Aorta (tissue), 5 donors: ENCODE measurements at regions not wholly inside any gene's neighbourhood (a gene's known extent, or its start where the extent isn't known, plus 50 kb on each side); places are given as distances from the start of the nearest gene placed in this dataset.
"Not testable (repeated sequence)": the region's sequence is repeated elsewhere in the genome, so short reads cannot be mapped to it uniquely, and the experiment has no call there.

ENCODE experiments used
- ATAC-seq: fragments of 200-7000 bp; cut with Tn5 transposase; one replicate; pipeline ENCODE4 v1.9.1; 2022; ENCODE audit warnings: moderate library complexity; ENCODE audit not compliant: low FRiP score
- DNase-seq, 2 donors: peaks; one replicate each; pipeline ENCODE4 v3.0.0-alpha.2; 2020
- H3K27ac ChIP-seq, 2 donors: one replicate each; pipeline ENCODE4 v1.5.1; 2013; ENCODE audit warnings: low read length in 2 of 2, mild to moderate bottlenecking in 2 of 2, moderate library complexity in 2 of 2, control low read depth in 1 of 2, inconsistent platforms in 1 of 2, low read depth in 1 of 2
- H3K27me3 ChIP-seq, 2 donors: one replicate each; pipeline ENCODE4 v1.6.1; 2013; ENCODE audit warnings: control low read depth in 1 of 2, low read length in 1 of 2, mild to moderate bottlenecking in 1 of 2, moderate library complexity in 1 of 2; ENCODE audit not compliant: insufficient read depth in 2 of 2, control insufficient read depth in 1 of 2
- H3K36me3 ChIP-seq, 2 donors: one replicate each; pipeline ENCODE4 v1.6.1; 2013; ENCODE audit warnings: control low read depth in 1 of 2, low read length in 1 of 2, mild to moderate bottlenecking in 1 of 2; ENCODE audit not compliant: insufficient read depth in 2 of 2, control insufficient read depth in 1 of 2
- H3K4me1 ChIP-seq, 2 donors: one replicate each; pipeline ENCODE4 v1.6.1; 2013; ENCODE audit warnings: low read length in 2 of 2, control low read depth in 1 of 2, mild to moderate bottlenecking in 1 of 2, moderate library complexity in 1 of 2; ENCODE audit not compliant: insufficient read depth in 2 of 2, control insufficient read depth in 1 of 2
- H3K4me3 ChIP-seq, 2 donors: one replicate each; pipeline ENCODE4 v1.5.1; 2013; ENCODE audit warnings: low read length in 2 of 2, control low read depth in 1 of 2, mild to moderate bottlenecking in 1 of 2
- H3K9me3 ChIP-seq: one replicate; pipeline ENCODE4 v1.6.1; 2013; ENCODE audit warnings: mild to moderate bottlenecking, low read length; ENCODE audit not compliant: control insufficient read depth
- WGBS, 2 donors: extraction: QIAGEN DNeasy Blood & Tissue Kit; methylation state at CpG; one replicate each; pipeline ENCODE4 v1.1.7; 2013; 5-methylcytosine and 5-hydroxymethylcytosine counted together
- intact Hi-C, 2 donors: fragments of 100-400 bp; cut with DNase I; formaldehyde crosslinking; loops; one replicate each; pipeline versions ENCODE4 v1.14.2 to v1.15.0; 2022
- donor health status: healthy with polysubstance abuse.
- donor health status: Bipolar disorder and iron deficiency.
- donor health status: DM: no; HTN: no; CAD: no.
- donor health status: DM: no; HTN: no; CAD: no.
- donor health status: DM: yes; HTN: yes; CAD: no.

DNA sequence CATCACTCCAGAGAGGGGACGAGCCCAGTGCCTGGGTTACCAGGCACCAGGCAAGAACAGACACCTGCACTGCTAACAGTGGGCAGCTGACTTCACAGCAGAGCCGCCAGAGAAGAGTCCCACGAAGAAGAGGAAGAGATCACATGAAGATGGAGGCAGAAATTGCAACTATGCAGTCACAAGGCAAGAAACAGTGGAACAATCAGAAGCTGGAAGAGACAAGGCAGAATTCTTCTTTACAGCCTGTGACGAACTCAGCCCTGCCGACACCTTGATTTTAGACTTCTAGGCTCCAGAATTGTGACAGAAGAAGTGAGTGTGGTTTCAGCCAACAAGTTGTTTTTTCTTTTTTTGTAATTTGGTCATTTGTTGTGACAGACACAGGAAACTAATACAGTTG is 59.2 kb downstream of the IL12A start:
- no peak for ATAC-seq
- Histone ChIP-seq H3K9me3 (no peaks in the 10 kb centered on the region), H3K27ac (no peak overlapping the region), H3K27me3 (no peaks in the 10 kb centered on the region), H3K4me3 (no peak overlapping the region), H3K4me1 (peaks cover 0 to 7% of the 10 kb centered on the region in 2 donors), H3K36me3 (no peaks in the 10 kb centered on the region)
- no peak for DNase-seq
- 92 to 95% methylated on average over 5 of the region's 5 CpGs for WGBS, 2 donors
- intact Hi-C loops = no loop called here

DNA sequence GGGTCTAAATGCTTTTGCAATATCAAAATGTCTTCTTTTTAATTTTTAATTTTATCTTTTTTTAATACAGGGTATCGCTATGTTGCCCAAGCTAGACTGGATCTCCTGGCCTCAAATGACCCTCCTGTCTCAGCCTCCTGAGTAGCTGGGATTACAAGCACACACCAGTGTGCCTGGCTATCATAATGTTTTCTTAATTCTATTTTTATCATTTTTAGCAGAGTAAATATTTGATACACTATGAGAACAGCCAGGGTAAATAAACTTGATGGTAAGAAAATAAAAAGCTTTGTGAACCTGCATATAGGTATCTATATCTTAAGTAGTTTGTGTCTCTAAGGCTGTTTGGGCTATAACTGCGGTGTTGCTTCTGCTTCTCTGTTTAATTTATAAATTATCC is 60.4 kb downstream of the IL12A start:
- Histone ChIP-seq H3K9me3 (no peaks in the 10 kb centered on the region), H3K27me3 (no peaks in the 10 kb centered on the region), H3K36me3 (no peaks in the 10 kb centered on the region), H3K27ac (no peak overlapping the region), H3K4me3 (no peak overlapping the region), H3K4me1 (peaks cover 0 to 7% of the 10 kb centered on the region in 2 donors)
- DNase-seq (no peak), ATAC-seq (no peak)
- intact Hi-C loops = no loop called here
- WGBS, 2 donors = 21 to 34% methylated on average over 2 of the region's 2 CpGs

DNA sequence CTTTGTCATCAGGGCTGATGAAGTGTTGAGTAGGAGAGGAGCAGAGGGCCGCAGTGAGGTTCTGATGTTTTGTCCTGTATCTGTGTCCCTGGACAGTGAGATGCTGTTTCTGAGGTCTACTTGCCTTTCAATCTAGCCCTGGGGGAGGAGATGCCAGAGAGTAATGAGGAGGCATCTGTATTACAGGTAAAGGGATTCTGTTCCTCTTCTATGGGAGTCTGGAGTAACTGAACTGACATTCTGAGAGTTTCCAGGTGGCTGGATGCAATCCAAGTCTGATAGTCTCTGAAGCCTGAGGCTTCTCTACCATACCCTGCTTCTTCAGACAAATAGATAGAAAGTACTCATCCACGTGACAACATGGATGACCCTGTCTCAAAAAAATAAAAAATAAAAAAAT is 60.9 kb downstream of the IL12A start:
- H3K9me3 ChIP-seq = no peaks in the 10 kb centered on the region
- no peak for DNase-seq
- ATAC-seq = no peak
- H3K27me3 ChIP-seq = no peaks in the 10 kb centered on the region
- intact Hi-C loops = no loop called here
- H3K36me3 ChIP-seq = no peaks in the 10 kb centered on the region
- H3K4me1 ChIP-seq = peaks cover 0 to 7% of the 10 kb centered on the region in 2 donors
- H3K4me3 ChIP-seq = no peak overlapping the region
- H3K27ac ChIP-seq = no peak overlapping the region
- WGBS, 2 donors = 71 to 75% methylated on average over 2 of the region's 2 CpGs

DNA sequence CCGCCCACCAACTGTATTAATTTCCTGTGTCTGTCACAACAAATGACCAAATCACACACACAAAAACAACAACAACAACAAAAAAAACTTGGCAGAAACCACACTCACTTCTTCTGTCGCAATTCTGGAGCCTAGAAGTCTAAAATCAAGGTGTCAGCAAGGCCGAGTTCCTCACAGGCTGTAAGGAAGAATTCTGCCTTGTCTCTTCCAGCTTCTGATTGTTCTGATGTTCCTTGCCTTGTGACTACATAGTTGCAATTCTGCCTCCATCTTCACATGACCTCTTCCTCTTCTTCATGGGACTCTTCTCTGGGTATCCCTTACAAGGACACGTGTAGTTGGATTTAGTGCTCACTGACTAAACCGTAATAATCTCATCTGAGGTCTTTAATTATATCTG is 61.4 kb downstream of the IL12A start:
- Histone ChIP-seq H3K27me3 (no peaks in the 10 kb centered on the region), H3K36me3 (no peaks in the 10 kb centered on the region), H3K9me3 (no peaks in the 10 kb centered on the region), H3K4me3 (no peak overlapping the region), H3K27ac (no peak overlapping the region), H3K4me1 (peaks cover 0 to 7% of the 10 kb centered on the region in 2 donors)
- ATAC-seq (no peak), DNase-seq (no peak)
- intact Hi-C loops = no loop called here
- WGBS, 2 donors = 93 to 99% methylated on average over 5 of the region's 5 CpGs

DNA sequence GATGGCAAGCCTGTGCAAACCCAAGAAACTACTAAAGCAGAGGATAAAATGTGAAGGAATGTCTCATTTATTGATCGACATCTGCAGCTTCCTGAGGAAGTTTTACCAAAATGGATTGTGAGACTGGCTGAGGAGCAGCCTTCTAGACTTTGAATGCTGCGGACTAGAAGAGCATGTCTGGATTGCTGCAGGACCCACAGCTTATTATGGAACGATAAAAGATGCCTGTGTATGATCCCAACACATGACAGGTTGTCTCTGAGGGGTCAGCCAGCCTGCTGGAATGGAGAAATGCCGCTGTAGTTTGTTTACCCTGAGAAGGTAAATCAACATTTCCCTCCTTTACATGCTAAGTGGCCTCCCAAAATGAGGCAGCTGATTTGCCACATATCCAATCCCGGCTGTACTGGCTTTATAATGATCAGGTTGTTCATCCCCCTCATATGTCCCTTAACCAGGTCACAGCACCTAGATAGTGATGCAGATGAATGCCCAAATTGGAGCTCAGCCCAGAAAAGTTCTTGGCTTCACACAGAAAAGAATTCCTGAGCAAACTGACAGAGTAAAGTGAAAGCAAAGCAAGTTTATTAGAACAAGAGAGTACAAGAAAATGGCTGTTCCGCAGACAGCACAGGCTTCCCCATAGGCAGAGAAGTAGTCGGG is 63.9 kb downstream of the IL12A start:
- Histone ChIP-seq H3K9me3 (no peaks in the 10 kb centered on the region), H3K27me3 (no peaks in the 10 kb centered on the region), H3K27ac (peak overlapping the region in 1 of 2 donors; percentile 34), H3K36me3 (no peaks in the 10 kb centered on the region), H3K4me3 (no peak overlapping the region), H3K4me1 (peaks cover 0 to 7% of the 10 kb centered on the region in 2 donors)
- no peak for DNase-seq
- no peak for ATAC-seq
- 40 to 55% methylated on average over 7 of the region's 7 CpGs for WGBS, 2 donors
- intact Hi-C loops = no loop called here

DNA sequence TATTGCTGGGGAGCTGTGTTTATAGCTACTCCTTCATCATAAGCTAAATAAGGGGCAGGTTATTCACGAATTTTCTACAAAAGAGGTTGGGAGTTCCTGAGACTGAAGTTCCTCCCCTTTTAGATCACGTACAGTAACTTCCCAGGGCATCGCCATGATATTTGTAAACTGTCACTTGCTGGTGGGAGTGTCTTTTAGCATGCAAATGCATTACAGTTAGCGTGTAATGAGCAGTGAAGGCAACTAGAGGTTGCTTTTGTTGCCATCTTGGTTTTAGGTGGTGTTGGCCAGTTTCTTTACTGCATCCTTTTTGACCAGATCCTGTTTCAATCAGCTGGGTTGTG is 64.4 kb downstream of the IL12A start:
- no peaks in the 10 kb centered on the region for H3K9me3 ChIP-seq
- H3K36me3 ChIP-seq = no peaks in the 10 kb centered on the region
- peaks cover 0 to 7% of the 10 kb centered on the region in 2 donors for H3K4me1 ChIP-seq
- no peak for DNase-seq
- no peak overlapping the region for H3K27ac ChIP-seq
- ATAC-seq = no peak
- intact Hi-C loops = no loop called here
- 57 to 60% methylated on average over 4 of the region's 4 CpGs for WGBS, 2 donors
- no peak overlapping the region for H3K4me3 ChIP-seq
- H3K27me3 ChIP-seq = no peaks in the 10 kb centered on the region

DNA sequence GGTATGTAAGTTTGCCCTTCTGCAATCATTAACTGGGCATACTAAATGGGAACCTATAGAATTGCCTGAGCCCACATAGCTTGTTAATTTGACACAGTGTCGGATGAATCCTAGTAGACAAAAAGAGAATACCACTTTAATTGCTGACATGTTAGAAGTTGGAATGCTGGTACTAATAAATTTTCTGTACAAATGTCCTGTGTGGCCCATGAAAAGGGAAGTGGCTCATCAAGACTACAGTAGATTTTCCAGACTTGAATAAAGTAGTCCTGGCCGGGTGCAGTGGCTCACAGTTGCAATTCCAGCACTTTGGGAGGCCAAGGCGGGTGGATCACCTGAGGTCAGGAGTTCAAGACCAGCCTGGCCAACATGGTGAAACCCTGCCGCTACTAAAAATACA is 66.2 kb downstream of the IL12A start:
- ATAC-seq, H3K4me3 ChIP-seq, H3K27ac ChIP-seq, H3K36me3 ChIP-seq, H3K27me3 ChIP-seq, H3K9me3 ChIP-seq, intact Hi-C loops, H3K4me1 ChIP-seq, DNase-seq: not testable (repeated sequence)
- WGBS, 2 donors = 95 to 97% methylated on average over 4 of the region's 4 CpGs

DNA sequence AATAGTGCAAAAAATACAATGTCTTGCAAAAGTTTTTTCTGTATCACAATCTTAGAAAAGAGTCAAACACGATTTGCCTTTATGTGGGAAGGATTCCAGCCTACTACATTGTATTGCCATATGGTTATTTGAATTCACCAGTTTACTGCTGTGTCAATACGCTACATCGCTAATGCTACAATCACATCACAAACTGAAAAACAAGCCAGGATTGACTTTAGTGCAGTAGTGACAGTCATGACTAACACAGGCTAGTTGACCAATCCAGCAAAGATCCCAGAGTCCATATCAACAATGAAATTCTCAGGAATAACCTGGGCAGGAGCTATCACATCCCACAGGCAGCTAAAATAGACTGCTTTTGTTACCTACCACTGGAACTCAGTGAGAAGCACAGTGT is 67.0 kb downstream of the IL12A start:
- intact Hi-C loops = no loop called here
- WGBS, 2 donors = 89% methylated on average over 3 of the region's 3 CpGs
- DNase-seq (no peak), ATAC-seq (no peak)
- H3K4me1 ChIP-seq = no peaks in the 10 kb centered on the region
- H3K36me3 ChIP-seq = no peaks in the 10 kb centered on the region
- H3K27ac ChIP-seq = no peak overlapping the region
- H3K9me3 ChIP-seq = no peaks in the 10 kb centered on the region
- no peak overlapping the region for H3K4me3 ChIP-seq
- H3K27me3 ChIP-seq = no peaks in the 10 kb centered on the region

DNA sequence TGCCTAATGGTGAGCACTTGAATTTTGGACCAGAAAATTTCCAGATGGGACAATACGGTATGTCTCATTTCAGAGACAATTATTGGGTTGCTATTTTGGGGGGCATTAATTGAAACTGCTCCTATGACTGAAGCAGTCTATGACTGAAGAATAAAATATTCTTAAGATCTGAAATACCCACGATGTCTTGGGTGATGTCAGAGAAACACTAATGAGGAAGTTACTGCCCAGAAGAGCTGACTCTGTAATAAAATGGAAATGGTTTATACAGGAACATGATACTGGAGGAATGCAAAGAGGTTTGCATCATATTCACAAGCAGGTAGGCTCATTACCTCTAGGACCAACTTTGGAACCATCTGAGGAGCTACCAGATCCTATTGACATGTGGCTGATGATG is 68.7 kb downstream of the IL12A start:
- ATAC-seq (no peak), DNase-seq (no peak)
- Histone ChIP-seq H3K9me3 (no peaks in the 10 kb centered on the region), H3K27me3 (no peaks in the 10 kb centered on the region), H3K4me1 (no peaks in the 10 kb centered on the region), H3K4me3 (no peak overlapping the region), H3K27ac (no peak overlapping the region), H3K36me3 (no peaks in the 10 kb centered on the region)
- WGBS, 2 donors = 73 to 78% methylated on average over 2 of the region's 2 CpGs
- intact Hi-C loops = no loop called here
